GM23248 (cell line): ENCODE measurements at regions not wholly inside any gene's neighbourhood (a gene's known extent, or its start where the extent isn't known, plus 50 kb on each side); places are given as distances from the start of the nearest gene placed in this dataset.

Experiments
- EZH2 ChIP-seq: fragments of 200-600 bp; sonication (generic); IDR thresholded peaks from 2 replicates; pipeline ENCODE4 v1.6.1; 2018; ENCODE audit warnings: antibody characterized with exemption, mild to moderate bottlenecking; ENCODE audit not compliant: insufficient read depth, poor library complexity, severe bottlenecking
- EZH2phosphoT487 ChIP-seq: fragments of 200-600 bp; sonication (generic); IDR thresholded peaks from 2 replicates; pipeline ENCODE4 v1.6.1; 2018; ENCODE audit warnings: antibody characterized with exemption, moderate library complexity, mild to moderate bottlenecking, low read depth; ENCODE audit not compliant: insufficient read depth

DNA sequence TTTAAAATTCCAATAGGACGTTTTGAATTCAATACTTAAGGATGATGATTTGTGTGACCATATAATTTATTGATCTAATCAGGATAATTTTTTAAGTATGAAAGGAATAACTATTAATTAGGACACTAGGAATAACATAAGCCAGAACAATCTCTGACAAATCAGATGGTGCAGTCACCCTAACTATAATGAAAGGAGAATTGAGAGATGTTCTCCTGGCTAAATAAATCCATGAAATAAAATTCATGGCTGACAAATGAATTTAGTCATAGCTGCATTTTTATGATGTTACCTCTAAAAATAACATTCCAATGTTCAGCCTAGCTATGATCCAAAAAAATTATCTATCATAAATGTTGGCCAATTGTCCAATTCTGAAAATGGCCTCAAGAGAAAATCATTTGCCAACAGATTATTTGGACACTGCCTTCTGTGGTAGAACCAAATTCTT is 190.6 kb upstream of the NEIL3 start:
- TF ChIP-seq EZH2 = no peak
- TF ChIP-seq EZH2phosphoT487 = no peak
